ENCODE measurements at regions not wholly inside any gene's neighbourhood (a gene's known extent, or its start where the extent isn't known, plus 50 kb on each side); places are given as distances from the start of the nearest gene placed in this dataset.

DNA sequence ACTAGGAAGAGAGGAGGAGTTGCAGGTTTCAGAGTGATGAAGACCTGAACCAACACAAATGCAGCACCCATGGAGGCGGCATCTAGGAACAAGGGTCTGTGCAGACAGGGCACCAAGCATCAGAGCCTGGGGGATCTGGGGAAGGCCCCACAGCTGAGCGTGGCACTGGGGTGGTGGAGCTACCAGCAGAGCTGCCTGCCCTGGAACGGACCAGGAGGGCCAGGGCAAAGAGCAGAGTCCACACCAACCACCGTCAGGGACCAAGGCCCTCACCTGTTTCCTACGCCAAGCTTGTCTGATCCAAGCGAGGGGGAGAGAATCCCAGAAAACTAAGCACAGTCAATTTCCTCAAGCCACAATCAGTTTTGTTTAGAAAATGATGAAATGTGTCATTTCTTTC, 79.0 kb upstream of the SYT6 start:
- Histone ChIP-seq H3K27me3 (ENCODE audit: control insufficient read depth, insufficient read depth, low read length) (peaks cover 2% of the 10 kb centered on the region; the same call in 1 of the 2 replicates), H3K4me3 (ENCODE audit: low read depth, low read length) (no peak overlapping the region), H3K36me3 (ENCODE audit: control insufficient read depth, insufficient read depth, low read length) (no peaks in the 10 kb centered on the region)
- ChIA-PET CTCF (no interaction called here), POLR2A (no interaction called here)
- TF ChIP-seq, protein P1, sequence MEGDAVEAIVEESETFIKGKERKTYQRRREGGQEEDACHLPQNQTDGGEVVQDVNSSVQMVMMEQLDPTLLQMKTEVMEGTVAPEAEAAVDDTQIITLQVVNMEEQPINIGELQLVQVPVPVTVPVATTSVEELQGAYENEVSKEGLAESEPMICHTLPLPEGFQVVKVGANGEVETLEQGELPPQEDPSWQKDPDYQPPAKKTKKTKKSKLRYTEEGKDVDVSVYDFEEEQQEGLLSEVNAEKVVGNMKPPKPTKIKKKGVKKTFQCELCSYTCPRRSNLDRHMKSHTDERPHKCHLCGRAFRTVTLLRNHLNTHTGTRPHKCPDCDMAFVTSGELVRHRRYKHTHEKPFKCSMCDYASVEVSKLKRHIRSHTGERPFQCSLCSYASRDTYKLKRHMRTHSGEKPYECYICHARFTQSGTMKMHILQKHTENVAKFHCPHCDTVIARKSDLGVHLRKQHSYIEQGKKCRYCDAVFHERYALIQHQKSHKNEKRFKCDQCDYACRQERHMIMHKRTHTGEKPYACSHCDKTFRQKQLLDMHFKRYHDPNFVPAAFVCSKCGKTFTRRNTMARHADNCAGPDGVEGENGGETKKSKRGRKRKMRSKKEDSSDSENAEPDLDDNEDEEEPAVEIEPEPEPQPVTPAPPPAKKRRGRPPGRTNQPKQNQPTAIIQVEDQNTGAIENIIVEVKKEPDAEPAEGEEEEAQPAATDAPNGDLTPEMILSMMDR (IDR thresholded peaks at IDR 0.05; ENCODE audit: insufficient read depth, low read depth, low read length) = no peak
- no peak for DNase-seq (ENCODE audit: low read depth)

DNA sequence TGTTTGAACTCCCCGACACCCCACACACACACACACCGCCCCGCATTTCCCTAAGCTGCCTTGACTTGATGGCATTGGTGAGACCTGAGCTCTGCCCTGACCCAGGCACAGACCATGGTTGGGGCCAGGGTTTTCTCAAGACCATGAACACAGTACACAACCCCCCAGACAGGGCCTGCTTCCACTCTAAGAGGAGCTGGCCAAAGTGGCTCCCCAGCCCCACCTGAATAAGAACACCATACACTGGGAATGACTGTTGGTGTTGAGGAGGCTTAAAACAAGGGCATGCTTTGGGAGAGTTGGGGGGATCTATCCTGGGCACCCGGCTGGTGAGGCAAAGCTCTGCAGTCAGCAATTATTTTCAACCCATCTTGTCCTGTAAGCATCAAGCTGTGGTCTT, 77.6 kb upstream of the SYT6 start:
- ChIA-PET POLR2A (no interaction called here), CTCF (no interaction called here)

DNA sequence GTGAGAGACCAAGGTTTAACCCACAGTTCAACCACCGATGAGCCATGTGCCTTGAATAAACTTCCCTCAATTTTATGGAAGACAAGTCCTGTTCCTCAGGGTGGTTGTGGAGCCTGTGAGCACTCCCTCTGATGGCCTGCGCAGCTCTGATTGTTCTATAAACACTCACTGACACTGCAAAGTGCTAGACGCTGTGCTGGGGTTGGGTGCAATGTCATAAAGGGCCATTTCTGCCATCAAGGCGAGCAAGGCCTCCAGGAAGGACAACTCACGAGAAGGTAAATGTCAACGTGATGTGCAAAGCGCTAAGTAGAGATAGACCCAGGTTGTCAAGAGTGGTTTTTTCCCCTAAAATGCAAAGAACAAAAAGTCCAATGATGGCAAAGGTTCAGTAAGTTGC, 75.7 kb upstream of the SYT6 start:
- Histone ChIP-seq H3K27me3 (ENCODE audit: control insufficient read depth, insufficient read depth, low read length) (peaks cover 2% of the 10 kb centered on the region; the same call in 1 of the 2 replicates), H3K36me3 (ENCODE audit: control insufficient read depth, insufficient read depth, low read length) (no peaks in the 10 kb centered on the region), H3K4me3 (ENCODE audit: low read depth, low read length) (no peak overlapping the region)
- TF ChIP-seq, protein P1 (IDR thresholded peaks at IDR 0.05; ENCODE audit: insufficient read depth, low read depth, low read length) = no peak
- DNase-seq (ENCODE audit: low read depth) = no peak
- ChIA-PET CTCF (no interaction called here), POLR2A (no interaction called here)

More for the DNA sequence above, 77.6 kb upstream of the SYT6 start:
- Histone ChIP-seq H3K36me3 (ENCODE audit: control insufficient read depth, insufficient read depth, low read length) (no peaks in the 10 kb centered on the region), H3K4me3 (ENCODE audit: low read depth, low read length) (no peak overlapping the region), H3K27me3 (ENCODE audit: control insufficient read depth, insufficient read depth, low read length) (peaks cover 4% of the 10 kb centered on the region; the same call in 1 of the 2 replicates)
- TF ChIP-seq, protein P1 (IDR thresholded peaks at IDR 0.05; ENCODE audit: insufficient read depth, low read depth, low read length) = no peak
- no peak for DNase-seq (ENCODE audit: low read depth)

DNA sequence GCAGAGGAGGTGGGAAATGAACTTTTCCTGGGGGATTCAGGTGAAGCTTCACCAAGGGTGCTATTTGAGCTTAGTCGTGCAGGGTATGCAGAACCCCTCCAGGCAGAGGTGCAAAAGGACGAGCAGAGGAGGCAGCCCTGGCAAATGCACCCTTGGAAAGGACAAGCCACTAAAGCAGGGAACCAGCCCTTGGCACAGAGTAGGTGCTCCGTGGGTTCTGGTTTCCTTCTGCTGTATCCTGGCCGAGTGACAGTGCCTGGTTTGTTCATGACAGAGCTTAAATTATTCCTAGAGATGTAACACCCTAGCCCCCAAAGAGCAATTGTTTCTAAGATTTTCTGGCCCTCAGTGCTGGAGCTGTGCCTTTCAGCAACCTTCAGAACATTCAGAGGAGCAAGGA, 73.4 kb upstream of the SYT6 start:
- H3K4me3 ChIP-seq (ENCODE audit: low read depth, low read length) = no peak overlapping the region
- no peak for DNase-seq (ENCODE audit: low read depth)
- CTCF ChIA-PET = no interaction called here
- POLR2A ChIA-PET = no interaction called here
- no peaks in the 10 kb centered on the region for H3K36me3 ChIP-seq (ENCODE audit: control insufficient read depth, insufficient read depth, low read length)
- TF ChIP-seq, protein P1 (IDR thresholded peaks at IDR 0.05; ENCODE audit: insufficient read depth, low read depth, low read length) = no peak
- H3K27me3 ChIP-seq (ENCODE audit: control insufficient read depth, insufficient read depth, low read length) = peaks cover 4% of the 10 kb centered on the region

DNA sequence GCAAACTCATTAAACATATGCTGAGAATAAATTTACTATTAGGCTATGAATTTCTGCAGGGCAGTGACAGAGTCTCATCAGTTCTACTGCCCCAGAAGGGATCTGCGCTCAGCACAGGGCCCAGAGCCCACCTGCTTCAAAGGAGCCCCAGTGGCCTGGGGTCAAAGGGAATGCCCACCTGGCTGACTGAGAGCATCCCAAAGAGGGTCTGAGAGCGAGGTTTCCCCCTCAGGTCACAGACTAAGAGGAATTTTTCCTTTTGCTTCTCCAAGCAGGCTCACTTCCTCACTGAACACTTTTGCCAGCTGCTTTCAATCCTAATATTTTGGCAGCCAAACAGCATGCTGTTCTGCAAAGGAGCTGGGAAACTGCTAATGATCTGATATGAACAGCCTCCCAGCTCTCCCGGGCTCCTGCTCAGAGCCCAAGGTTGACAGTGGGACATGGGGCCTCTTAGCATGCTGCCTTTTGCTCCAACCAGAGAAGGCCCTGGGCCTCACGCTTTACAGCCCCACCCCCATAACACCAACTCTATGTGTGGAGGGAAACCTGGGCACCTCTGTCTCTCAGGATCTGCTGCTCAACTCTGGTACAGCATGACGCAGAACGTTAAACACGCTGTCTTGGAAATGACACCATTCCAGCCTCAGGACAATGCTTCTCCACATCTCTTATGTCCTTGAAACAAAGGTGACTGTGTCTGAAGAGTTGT, 70.7 kb upstream of the SYT6 start:
- TF ChIP-seq, protein P1 (IDR thresholded peaks at IDR 0.05; ENCODE audit: insufficient read depth, low read depth, low read length) = no peak
- Histone ChIP-seq H3K36me3 (ENCODE audit: control insufficient read depth, insufficient read depth, low read length) (no peaks in the 10 kb centered on the region), H3K4me3 (ENCODE audit: low read depth, low read length) (no peak overlapping the region), H3K27me3 (ENCODE audit: control insufficient read depth, insufficient read depth, low read length) (peaks cover 4% of the 10 kb centered on the region)
- ChIA-PET CTCF (no interaction called here), POLR2A (no interaction called here)
- no peak for DNase-seq (ENCODE audit: low read depth)

Data from BJ (cell line).